HL-60 (cell line): ENCODE measurements at regions not wholly inside any gene's neighbourhood (a gene's known extent, or its start where the extent isn't known, plus 50 kb on each side); places are given as distances from the start of the nearest gene placed in this dataset.

Experiments
- CTCF ChIP-seq: IDR thresholded peaks from one replicate; pipeline ENCODE4 v1.5.1; 2011; ENCODE audit warnings: low read length, control low read depth, inconsistent platforms; ENCODE audit not compliant: insufficient read depth
- GABPA ChIP-seq: IDR thresholded peaks from 2 replicates; pipeline ENCODE4 v1.6.1; 2012; ENCODE audit warnings: low read depth
- POLR2AphosphoS5 ChIP-seq: IDR thresholded peaks from 2 replicates; pipeline ENCODE4 v1.6.1; 2012; ENCODE audit warnings: low read depth
- REST ChIP-seq: IDR thresholded peaks from 2 replicates; pipeline ENCODE4 v1.6.1; 2012; ENCODE audit warnings: low read depth; ENCODE audit not compliant: insufficient replicate concordance
- SPI1 ChIP-seq: IDR thresholded peaks from 2 replicates; pipeline ENCODE4 v1.6.1; 2012; ENCODE audit warnings: low read depth, mild to moderate bottlenecking, borderline replicate concordance

DNA sequence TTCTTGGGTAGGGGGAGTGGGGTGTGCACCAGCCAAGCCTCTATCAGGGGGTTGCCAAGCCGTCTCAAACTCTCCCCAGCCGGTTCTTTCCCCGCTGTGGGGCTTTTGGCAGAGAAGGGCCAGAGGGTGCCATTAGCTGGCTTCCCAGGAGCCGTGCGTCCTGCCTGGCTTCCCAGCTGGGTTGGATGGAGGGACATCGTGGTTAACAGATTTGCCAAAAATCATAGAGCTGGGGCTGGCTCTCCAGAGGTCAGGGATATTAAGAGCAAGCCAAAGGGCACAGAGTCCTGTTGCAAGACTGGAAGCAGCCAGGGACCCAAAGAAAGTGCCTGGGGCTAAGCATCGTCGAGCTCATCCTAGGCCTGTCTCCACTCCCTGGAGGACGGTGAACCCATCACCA lies 104.6 kb upstream of the HES1 start:
- TF ChIP-seq CTCF (no peak), POLR2AphosphoS5 (no peak), REST (no peak), GABPA (no peak), SPI1 (no peak)
